ENCODE measurements at regions not wholly inside any gene's neighbourhood (a gene's known extent, or its start where the extent isn't known, plus 50 kb on each side); places are given as distances from the start of the nearest gene placed in this dataset.

GRCh38 chr6:43916924-43917877, 147.2 kb downstream of the VEGFA start:
- no peak overlapping the region for H3K4me3 ChIP-seq (ENCODE audit: low read length)
- TF ChIP-seq CTCF (IDR thresholded peaks at IDR 0.05; ENCODE audit: insufficient read depth, low read depth, low read length, missing control alignments), result no peak
- DNase-seq (ENCODE audit: low read depth), result no peak

GRCh38 chr6:43915986-43916923, 146.2 kb downstream of the VEGFA start:
- no peak for TF ChIP-seq CTCF (IDR thresholded peaks at IDR 0.05; ENCODE audit: insufficient read depth, low read depth, low read length, missing control alignments)
- no peak overlapping the region for H3K4me3 ChIP-seq (ENCODE audit: low read length)
- no peak for DNase-seq (ENCODE audit: low read depth)

- no peak for DNase-seq (ENCODE audit: low read depth)
- TF ChIP-seq CTCF (IDR thresholded peaks at IDR 0.05; ENCODE audit: insufficient read depth, low read depth, low read length, missing control alignments), result no peak
- H3K4me3 ChIP-seq (ENCODE audit: low read length), result no peak overlapping the region
Measured at GRCh38 chr6:43915208-43915869, 145.3 kb downstream of the VEGFA start.

GRCh38 chr6:43914272-43915147, 144.5 kb downstream of the VEGFA start:
- no peak for TF ChIP-seq CTCF (IDR thresholded peaks at IDR 0.05; ENCODE audit: insufficient read depth, low read depth, low read length, missing control alignments)
- no peak overlapping the region for H3K4me3 ChIP-seq (ENCODE audit: low read length)
- DNase-seq (ENCODE audit: low read depth), result no peak

GRCh38 chr6:43913375-43914271, 143.6 kb downstream of the VEGFA start:
- peak; percentile 31 for DNase-seq (ENCODE audit: low read depth)
- no peak overlapping the region for H3K4me3 ChIP-seq (ENCODE audit: low read length)

More at GRCh38 chr6:43913375-43914271, 143.6 kb downstream of the VEGFA start:
- TF ChIP-seq CTCF (IDR thresholded peaks at IDR 0.05; ENCODE audit: insufficient read depth, low read depth, low read length, missing control alignments), result no peak

All from epithelial cell of esophagus (primary cell).